Stimulated activated CD4-positive, alpha-beta T cell treated with anti-CD3 and anti-CD28 coated beads, Interleukin-2, amount 100 ng/mL, for 48 hours (primary cell): ENCODE measurements at regions not wholly inside any gene's neighbourhood (a gene's known extent, or its start where the extent isn't known, plus 50 kb on each side); places are given as distances from the start of the nearest gene placed in this dataset.

Experiments
- DNase-seq, 2 donors: peaks; one replicate each; pipeline ENCODE4 v3.0.0-alpha.2; 2020

- no peak for DNase-seq
Observed at GRCh38 chr10:43796781-43797180, 148.1 kb upstream of the ZNF32 start.

- no peak for DNase-seq
Observed at GRCh38 chr10:43795639-43796038, 147.0 kb upstream of the ZNF32 start.

- no peak for DNase-seq
Observed at GRCh38 chr10:43795093-43795492, 146.4 kb upstream of the ZNF32 start.

GRCh38 chr10:43794181-43794815, 145.6 kb upstream of the ZNF32 start:
- no peak for DNase-seq

- no peak for DNase-seq
Observed at GRCh38 chr10:43793704-43794103, 145.0 kb upstream of the ZNF32 start.

GRCh38 chr10:43790147-43790546, 141.5 kb upstream of the ZNF32 start:
- no peak for DNase-seq

GRCh38 chr10:43785252-43785651, 136.6 kb upstream of the ZNF32 start:
- no peak for DNase-seq

- no peak for DNase-seq
Observed at GRCh38 chr10:43782814-43783213, 134.1 kb upstream of the ZNF32 start.

GRCh38 chr10:43781480-43782361, 133.0 kb upstream of the ZNF32 start:
- DNase-seq, result peak; percentile 9 to 36

GRCh38 chr10:43778571-43778970, 129.9 kb upstream of the ZNF32 start:
- DNase-seq, result no peak

GRCh38 chr10:43775384-43775783, 126.7 kb upstream of the ZNF32 start:
- DNase-seq, result no peak

GRCh38 chr10:43774234-43774769, 125.6 kb upstream of the ZNF32 start:
- DNase-seq, result no peak

- no peak for DNase-seq
Observed at GRCh38 chr10:43773736-43774135, 125.1 kb upstream of the ZNF32 start.

GRCh38 chr10:43772171-43772570, 123.5 kb upstream of the ZNF32 start:
- no peak for DNase-seq

- DNase-seq, result no peak
Observed at GRCh38 chr10:43771675-43772074, 123.0 kb upstream of the ZNF32 start.

GRCh38 chr10:43765516-43765915, 116.8 kb upstream of the ZNF32 start:
- no peak for DNase-seq

GRCh38 chr10:43763846-43764245, 115.2 kb upstream of the ZNF32 start:
- no peak for DNase-seq

GRCh38 chr10:43760514-43760913, 111.8 kb upstream of the ZNF32 start:
- no peak for DNase-seq

- DNase-seq, result no peak
Observed at GRCh38 chr10:43759216-43759615, 110.5 kb upstream of the ZNF32 start.

- DNase-seq, result no peak
Observed at GRCh38 chr10:43756341-43756740, 107.7 kb upstream of the ZNF32 start.

GRCh38 chr10:43754569-43755260, 106.0 kb upstream of the ZNF32 start:
- no peak for DNase-seq

- DNase-seq, result no peak
Observed at GRCh38 chr10:43753397-43754061, 104.8 kb upstream of the ZNF32 start.

GRCh38 chr10:43752682-43753081, 104.0 kb upstream of the ZNF32 start:
- DNase-seq, result no peak
